Mesothelial cell of epicardium (in vitro differentiated cells): ENCODE measurements at regions not wholly inside any gene's neighbourhood (a gene's known extent, or its start where the extent isn't known, plus 50 kb on each side); places are given as distances from the start of the nearest gene placed in this dataset.

Source experiments
- DNase-seq, 2 experiments: peaks; one replicate each; pipeline ENCODE4 v3.0.0; 2021; ENCODE audit warnings: low spot score in 2 of 2; ENCODE audit not compliant: unreplicated experiment in 2 of 2
- H3K27ac Mint-ChIP-seq: 2 replicates; pipeline ENCODE4 v1.8.0; 2021; ENCODE audit warnings: mixed read lengths
- H3K27me3 Mint-ChIP-seq: 2 replicates; pipeline ENCODE4 v1.8.0; 2021; ENCODE audit warnings: low read depth, mixed read lengths
- H3K36me3 Mint-ChIP-seq: 2 replicates; pipeline ENCODE4 v1.8.0; 2021; ENCODE audit warnings: mixed read lengths
- H3K4me1 Mint-ChIP-seq: 2 replicates; pipeline ENCODE4 v1.8.0; 2021; ENCODE audit warnings: mixed read lengths
- H3K4me3 Mint-ChIP-seq: 2 replicates; pipeline ENCODE4 v1.8.0; 2021; ENCODE audit warnings: mild to moderate bottlenecking, moderate library complexity, mixed read lengths
- H3K9me3 Mint-ChIP-seq: 2 replicates; pipeline ENCODE4 v1.8.0; 2021; ENCODE audit warnings: mixed read lengths
- CTCF ChIP-seq: fragments of 200-600 bp; sonication (generic); IDR thresholded peaks from one replicate; pipeline ENCODE4 v1.5.0; 2021; ENCODE audit warnings: antibody characterized with exemption; ENCODE audit not compliant: unreplicated experiment

GRCh38 chr5:155274484-155274883 lies 260.9 kb downstream of the KIF4B start:
- H3K36me3 Mint-ChIP-seq = no peaks in the 10 kb centered on the region
- DNase-seq = no peak
- H3K27ac Mint-ChIP-seq = no peak overlapping the region
- H3K27me3 Mint-ChIP-seq = peaks cover 21% of the 10 kb centered on the region
- no peaks in the 10 kb centered on the region for H3K9me3 Mint-ChIP-seq
- H3K4me3 Mint-ChIP-seq = no peak overlapping the region
- H3K4me1 Mint-ChIP-seq = peaks cover 3% of the 10 kb centered on the region
- TF ChIP-seq CTCF = no peak

- Mint-ChIP-seq H3K4me3 (no peak overlapping the region), H3K36me3 (no peaks in the 10 kb centered on the region)
- no peak for DNase-seq
These were observed 261.7 kb downstream of the KIF4B start for GRCh38 chr5:155275222-155275621.

GRCh38 chr5:155276231-155276630 lies 262.7 kb downstream of the KIF4B start:
- DNase-seq = no peak
- no peak overlapping the region for H3K4me3 Mint-ChIP-seq
- H3K27me3 Mint-ChIP-seq = peaks cover 21% of the 10 kb centered on the region
- H3K9me3 Mint-ChIP-seq = no peaks in the 10 kb centered on the region
- no peaks in the 10 kb centered on the region for H3K36me3 Mint-ChIP-seq
- no peak for TF ChIP-seq CTCF
- H3K27ac Mint-ChIP-seq = no peak overlapping the region
- peaks cover 3% of the 10 kb centered on the region for H3K4me1 Mint-ChIP-seq

More at GRCh38 chr5:155275222-155275621, 261.7 kb downstream of the KIF4B start:
- Mint-ChIP-seq H3K9me3 (no peaks in the 10 kb centered on the region), H3K27ac (no peak overlapping the region), H3K27me3 (peaks cover 22% of the 10 kb centered on the region), H3K4me1 (peaks cover 3% of the 10 kb centered on the region)
- no peak for TF ChIP-seq CTCF

- H3K27ac Mint-ChIP-seq = no peak overlapping the region
- no peak for DNase-seq
- TF ChIP-seq CTCF = no peak
- peaks cover 40% of the 10 kb centered on the region for H3K27me3 Mint-ChIP-seq
- H3K4me3 Mint-ChIP-seq = no peak overlapping the region
- H3K36me3 Mint-ChIP-seq = no peaks in the 10 kb centered on the region
- no peaks in the 10 kb centered on the region for H3K9me3 Mint-ChIP-seq
- peaks cover 3% of the 10 kb centered on the region for H3K4me1 Mint-ChIP-seq
These were observed 265.0 kb downstream of the KIF4B start for GRCh38 chr5:155278532-155278931.

GRCh38 chr5:155282503-155283107 lies 269.1 kb downstream of the KIF4B start:
- Mint-ChIP-seq H3K27me3 (peaks cover 65% of the 10 kb centered on the region), H3K27ac (no peak overlapping the region), H3K36me3 (no peaks in the 10 kb centered on the region), H3K9me3 (no peaks in the 10 kb centered on the region), H3K4me1 (no peaks in the 10 kb centered on the region), H3K4me3 (no peak overlapping the region)
- no peak for DNase-seq
- no peak for TF ChIP-seq CTCF

- Mint-ChIP-seq H3K4me3 (no peak overlapping the region), H3K27me3 (peaks cover 60% of the 10 kb centered on the region), H3K36me3 (no peaks in the 10 kb centered on the region), H3K9me3 (no peaks in the 10 kb centered on the region), H3K27ac (no peak overlapping the region), H3K4me1 (peaks cover 5% of the 10 kb centered on the region)
- DNase-seq = no peak
- no peak for TF ChIP-seq CTCF
These were observed 272.2 kb downstream of the KIF4B start for GRCh38 chr5:155285706-155286105.
